Coronary artery (tissue), 2 donors: ENCODE measurements at regions not wholly inside any gene's neighbourhood (a gene's known extent, or its start where the extent isn't known, plus 50 kb on each side); places are given as distances from the start of the nearest gene placed in this dataset.

Experiments used
- DNase-seq: peaks from one replicate; pipeline ENCODE4 v3.0.0-alpha.2; 2017; ENCODE audit warnings: low spot score
- H3K27ac ChIP-seq, 2 donors: fragments of 200-600 bp; sonication (generic); one replicate each; pipeline ENCODE4 v1.5.1; 2016 to 2019
- H3K4me3 ChIP-seq: fragments of 200-600 bp; sonication (generic); 2 replicates; pipeline ENCODE4 v1.5.1; 2016; ENCODE audit warnings: mild to moderate bottlenecking, moderate library complexity
- TF ChIP-seq, protein P1 (sequence below): fragments of 200-600 bp; sonication (generic); IDR thresholded peaks from one replicate; pipeline ENCODE4 v1.5.1; 2019; ENCODE audit warnings: antibody characterized with exemption

DNA sequence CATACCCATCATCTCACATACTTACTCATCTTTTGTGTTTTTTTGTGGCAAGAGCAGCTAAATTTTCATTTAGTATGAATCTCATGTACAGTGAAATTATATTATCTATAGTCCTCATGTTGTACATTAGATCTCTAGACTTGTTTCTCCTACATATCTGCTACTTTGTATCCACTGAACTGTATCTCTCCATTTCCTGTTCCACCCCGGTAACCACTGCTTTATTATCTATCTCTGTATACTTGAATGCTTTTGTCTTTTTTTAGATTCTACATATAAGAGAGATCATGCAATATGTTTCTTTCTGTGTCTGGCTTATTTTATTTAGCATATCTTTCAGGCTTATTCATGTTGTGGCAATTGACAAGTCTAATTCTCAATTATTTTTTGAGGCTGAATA lies 125.1 kb downstream of the ANKRD7 start:
- no peak overlapping the region for H3K4me3 ChIP-seq

DNA sequence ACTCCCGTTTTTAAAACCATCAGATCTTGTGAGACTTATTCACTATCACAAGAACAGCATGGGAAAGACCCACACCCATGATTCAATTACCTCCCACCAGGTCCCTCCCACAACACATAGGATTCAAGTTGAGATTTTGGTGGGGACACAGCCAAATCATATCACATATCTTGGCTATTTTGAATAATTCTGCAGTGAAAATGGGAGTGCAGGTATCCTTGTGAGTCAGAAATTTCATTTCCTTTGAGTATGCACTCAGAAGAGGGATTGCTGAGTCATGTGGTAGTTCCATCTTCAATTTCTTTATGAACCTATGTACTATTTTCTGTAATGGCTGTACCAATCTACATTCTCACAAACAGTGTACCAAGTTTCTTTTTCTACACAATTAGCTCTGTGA lies 125.8 kb downstream of the ANKRD7 start:
- no peak overlapping the region for H3K4me3 ChIP-seq
- no peak for DNase-seq
- H3K27ac ChIP-seq = no peak overlapping the region
- TF ChIP-seq, protein P1, sequence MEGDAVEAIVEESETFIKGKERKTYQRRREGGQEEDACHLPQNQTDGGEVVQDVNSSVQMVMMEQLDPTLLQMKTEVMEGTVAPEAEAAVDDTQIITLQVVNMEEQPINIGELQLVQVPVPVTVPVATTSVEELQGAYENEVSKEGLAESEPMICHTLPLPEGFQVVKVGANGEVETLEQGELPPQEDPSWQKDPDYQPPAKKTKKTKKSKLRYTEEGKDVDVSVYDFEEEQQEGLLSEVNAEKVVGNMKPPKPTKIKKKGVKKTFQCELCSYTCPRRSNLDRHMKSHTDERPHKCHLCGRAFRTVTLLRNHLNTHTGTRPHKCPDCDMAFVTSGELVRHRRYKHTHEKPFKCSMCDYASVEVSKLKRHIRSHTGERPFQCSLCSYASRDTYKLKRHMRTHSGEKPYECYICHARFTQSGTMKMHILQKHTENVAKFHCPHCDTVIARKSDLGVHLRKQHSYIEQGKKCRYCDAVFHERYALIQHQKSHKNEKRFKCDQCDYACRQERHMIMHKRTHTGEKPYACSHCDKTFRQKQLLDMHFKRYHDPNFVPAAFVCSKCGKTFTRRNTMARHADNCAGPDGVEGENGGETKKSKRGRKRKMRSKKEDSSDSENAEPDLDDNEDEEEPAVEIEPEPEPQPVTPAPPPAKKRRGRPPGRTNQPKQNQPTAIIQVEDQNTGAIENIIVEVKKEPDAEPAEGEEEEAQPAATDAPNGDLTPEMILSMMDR = no peak

More for the DNA sequence above, 125.1 kb downstream of the ANKRD7 start:
- H3K27ac ChIP-seq = no peak overlapping the region
- no peak for DNase-seq
- TF ChIP-seq, protein P1 = no peak

DNA sequence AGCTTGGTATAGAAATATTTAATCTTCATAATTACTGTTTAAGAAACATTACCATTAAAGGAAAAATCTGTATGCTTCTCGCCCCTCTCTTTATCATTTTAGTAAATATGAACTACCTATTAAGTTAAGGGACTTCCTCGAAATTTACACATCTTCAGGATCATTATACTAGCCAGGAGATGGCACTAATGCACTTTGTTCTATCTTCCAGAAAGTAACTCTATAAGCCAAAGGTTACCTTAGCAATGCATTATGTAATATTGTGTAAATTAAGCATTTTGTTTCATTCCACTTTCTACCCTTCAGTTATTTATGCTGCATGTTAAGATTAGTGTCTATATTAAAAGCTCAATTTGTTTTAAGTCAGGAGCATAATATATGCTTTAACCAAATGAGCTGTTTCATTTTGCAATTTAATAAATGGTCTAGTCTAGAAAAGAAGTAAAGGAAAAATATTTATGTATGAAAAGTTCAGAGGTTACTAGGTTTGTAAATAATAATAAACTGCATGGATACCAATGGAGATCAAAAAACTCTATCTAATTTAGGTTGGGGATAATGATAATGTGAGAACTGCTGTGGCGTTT lies 128.5 kb downstream of the ANKRD7 start:
- no peak for DNase-seq
- TF ChIP-seq, protein P1 = no peak
- Histone ChIP-seq H3K27ac (no peak overlapping the region), H3K4me3 (no peak overlapping the region)

DNA sequence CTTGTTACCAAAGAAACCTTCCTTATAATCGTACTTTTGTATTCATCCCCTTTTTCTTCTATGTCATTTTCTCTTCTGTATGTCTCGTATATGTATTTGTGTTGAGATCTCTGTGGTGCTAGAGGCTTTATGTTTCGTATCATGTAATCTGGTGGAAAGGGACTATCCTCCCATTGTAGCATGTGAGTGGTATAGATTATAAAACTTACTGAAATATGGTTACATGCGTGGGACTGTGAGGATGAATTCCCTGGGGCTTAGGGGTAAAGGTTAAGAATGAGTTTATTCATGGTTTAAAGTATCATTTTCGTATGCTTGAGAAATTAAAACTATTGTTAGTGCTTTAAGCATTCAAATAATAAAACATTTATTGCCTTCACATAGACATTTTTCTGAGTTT lies 141.9 kb downstream of the ANKRD7 start:
- Histone ChIP-seq H3K4me3 (no peak overlapping the region), H3K27ac (no peak overlapping the region)
- TF ChIP-seq, protein P1 = no peak
- no peak for DNase-seq

DNA sequence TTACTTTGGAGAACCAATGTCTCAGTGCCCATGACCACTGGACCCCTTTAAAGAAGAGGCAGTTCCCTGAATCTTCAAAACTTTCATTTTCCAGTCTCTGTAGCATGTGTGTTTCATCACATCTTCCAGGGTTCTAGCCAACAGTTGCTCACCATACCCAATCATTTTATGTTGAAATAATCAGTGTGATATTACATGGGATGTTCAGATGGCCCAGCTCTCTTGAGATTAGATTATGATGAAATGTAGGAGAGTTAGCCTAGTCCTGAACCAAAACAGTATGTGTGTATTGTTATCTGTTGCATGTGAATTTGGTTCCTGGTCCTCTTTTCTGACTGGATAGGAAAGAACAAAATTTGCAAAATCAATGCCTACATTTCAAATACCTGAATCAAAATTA lies 144.5 kb downstream of the ANKRD7 start:
- no peak for DNase-seq
- H3K4me3 ChIP-seq = no peak overlapping the region
- TF ChIP-seq, protein P1 = no peak
- no peak overlapping the region for H3K27ac ChIP-seq

DNA sequence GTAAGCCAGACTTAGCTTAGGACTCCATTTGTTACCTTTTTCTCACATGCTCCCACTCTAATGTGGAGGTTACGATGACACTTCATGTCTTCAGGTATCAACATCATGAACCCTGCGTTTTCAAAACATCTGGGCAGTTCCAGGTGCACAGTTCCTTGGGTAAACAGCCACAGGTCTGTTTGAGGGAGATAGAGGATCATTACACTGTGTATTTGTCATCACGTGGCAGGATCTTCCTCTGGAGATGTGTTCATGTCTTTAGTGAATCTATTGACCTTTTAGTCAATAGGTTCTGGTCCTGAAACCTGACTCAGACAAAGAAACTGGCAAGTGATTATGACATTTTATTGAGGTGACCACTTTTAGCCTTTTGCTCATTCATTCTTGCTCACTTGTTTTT lies 145.5 kb downstream of the ANKRD7 start:
- no peak for DNase-seq

DNA sequence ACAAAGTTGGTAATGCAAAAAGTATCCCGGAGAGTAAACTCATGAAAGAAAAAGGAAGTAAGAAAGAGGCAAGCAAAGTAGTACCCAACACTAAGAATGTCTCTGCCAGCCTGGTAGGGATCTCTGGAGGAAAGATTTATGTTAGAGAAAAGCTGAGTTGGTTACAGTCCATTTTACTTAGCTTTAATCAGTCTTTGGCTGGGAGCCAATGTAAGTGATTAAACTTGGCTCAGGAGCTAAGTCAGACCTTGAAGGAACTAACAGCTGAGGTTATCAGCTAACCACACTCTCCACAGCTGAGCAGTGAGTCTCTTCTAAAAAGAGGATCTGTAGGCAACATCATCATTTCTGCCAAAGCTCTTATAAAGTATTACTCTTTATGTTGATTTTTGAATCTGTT lies 148.0 kb downstream of the ANKRD7 start:
- H3K4me3 ChIP-seq = no peak overlapping the region
- TF ChIP-seq, protein P1 = no peak
- DNase-seq = no peak
- H3K27ac ChIP-seq = no peak overlapping the region

More for the DNA sequence above, 145.5 kb downstream of the ANKRD7 start:
- Histone ChIP-seq H3K27ac (no peak overlapping the region), H3K4me3 (no peak overlapping the region)
- TF ChIP-seq, protein P1 = no peak
